ENCODE measurements at regions not wholly inside any gene's neighbourhood (a gene's known extent, or its start where the extent isn't known, plus 50 kb on each side); places are given as distances from the start of the nearest gene placed in this dataset.

GRCh38 chr1:58262702-58263101 is 283.8 kb downstream of the OMA1 start:
- Histone ChIP-seq H3K9me3 (no peaks in the 10 kb centered on the region), H3K4me1 (no peaks in the 10 kb centered on the region), H3K36me3 (no peaks in the 10 kb centered on the region), H3K27ac (no peak overlapping the region), H3K4me3 (no peak overlapping the region), H3K27me3 (no peaks in the 10 kb centered on the region)
- no peak for DNase-seq
- intact Hi-C loops (cut with DNase I) = no loop called here
- no peak for ATAC-seq
- WGBS (ENCODE audit: insufficient coverage, low coverage, low lambda C conversion rate, missing lambda C conversion rate) = 81% methylated on average over 2 of the region's 2 CpGs
- TF ChIP-seq POLR2A (IDR thresholded peaks at IDR 0.05) = no peak
- TF ChIP-seq CTCF (IDR thresholded peaks at IDR 0.05) = no peak

- Histone ChIP-seq H3K4me1 (no peaks in the 10 kb centered on the region), H3K27ac (no peak overlapping the region), H3K27me3 (no peaks in the 10 kb centered on the region), H3K4me3 (no peak overlapping the region), H3K9me3 (no peaks in the 10 kb centered on the region), H3K36me3 (no peaks in the 10 kb centered on the region)
- DNase-seq (no peak), ATAC-seq (no peak)
- 70% methylated on average over 3 of the region's 10 CpGs for WGBS (ENCODE audit: insufficient coverage, low coverage, low lambda C conversion rate, missing lambda C conversion rate)
- TF ChIP-seq POLR2A (IDR thresholded peaks at IDR 0.05) = no peak
- TF ChIP-seq CTCF (IDR thresholded peaks at IDR 0.05) = no peak
- intact Hi-C loops (cut with DNase I) = no loop called here
These were observed 288.4 kb downstream of the OMA1 start for GRCh38 chr1:58258082-58258481.

- H3K9me3 ChIP-seq = no peaks in the 10 kb centered on the region
- DNase-seq (no peak), ATAC-seq (no peak)
- no peaks in the 10 kb centered on the region for H3K4me1 ChIP-seq
- WGBS (ENCODE audit: insufficient coverage, low coverage, low lambda C conversion rate, missing lambda C conversion rate) = 75% methylated on average over 1 of the region's 1 CpG
- no peaks in the 10 kb centered on the region for H3K36me3 ChIP-seq
- H3K27me3 ChIP-seq = no peaks in the 10 kb centered on the region
- intact Hi-C loops (cut with DNase I) = no loop called here
- no peak overlapping the region for H3K4me3 ChIP-seq
- TF ChIP-seq POLR2A (IDR thresholded peaks at IDR 0.05) = no peak
- TF ChIP-seq CTCF (IDR thresholded peaks at IDR 0.05) = no peak
- H3K27ac ChIP-seq = no peak overlapping the region
These were observed 289.5 kb downstream of the OMA1 start for GRCh38 chr1:58257003-58257402.

GRCh38 chr1:58256546-58256945 is 290.0 kb downstream of the OMA1 start:
- H3K9me3 ChIP-seq = no peaks in the 10 kb centered on the region
- no peaks in the 10 kb centered on the region for H3K36me3 ChIP-seq
- TF ChIP-seq POLR2A (IDR thresholded peaks at IDR 0.05) (no peak), CTCF (IDR thresholded peaks at IDR 0.05) (no peak)
- H3K27ac ChIP-seq = no peak overlapping the region
- ATAC-seq (no peak), DNase-seq (no peak)
- intact Hi-C loops (cut with DNase I) = no loop called here
- H3K4me1 ChIP-seq = no peaks in the 10 kb centered on the region
- no peaks in the 10 kb centered on the region for H3K27me3 ChIP-seq
- H3K4me3 ChIP-seq = no peak overlapping the region
- WGBS (ENCODE audit: insufficient coverage, low coverage, low lambda C conversion rate, missing lambda C conversion rate) = 77% methylated on average over 3 of the region's 3 CpGs

- no peak for ATAC-seq
- WGBS (ENCODE audit: insufficient coverage, low coverage, low lambda C conversion rate, missing lambda C conversion rate) = 89% methylated on average over 6 of the region's 10 CpGs
- Histone ChIP-seq H3K27ac (no peak overlapping the region), H3K4me3 (no peak overlapping the region), H3K36me3 (no peaks in the 10 kb centered on the region), H3K27me3 (no peaks in the 10 kb centered on the region), H3K9me3 (no peaks in the 10 kb centered on the region), H3K4me1 (no peaks in the 10 kb centered on the region)
- no peak for DNase-seq
- TF ChIP-seq POLR2A (IDR thresholded peaks at IDR 0.05) (no peak), CTCF (IDR thresholded peaks at IDR 0.05) (no peak)
- intact Hi-C loops (cut with DNase I) = no loop called here
These were observed 290.5 kb downstream of the OMA1 start for GRCh38 chr1:58256041-58256440.
